K562 (cell line): ENCODE measurements at regions not wholly inside any gene's neighbourhood (a gene's known extent, or its start where the extent isn't known, plus 50 kb on each side); places are given as distances from the start of the nearest gene placed in this dataset.

Experiments used
- ATAC-seq: fragments of 200-7000 bp; cut with Tn5 transposase; 3 replicates; pipeline ENCODE4 v1.9.1; 2020; ENCODE audit warnings: moderate library complexity
- BruUV-seq: library from RNA; stranded (reverse); fragments of 400-500 nt; replicated peaks from 2 replicates; lab custom pipeline; 2021; lab: Mats Ljungman, UMichigan
- CTCF ChIA-PET: fragments of 300-600 bp; formaldehyde crosslinking; extraction: SDS; loops from one replicate; lab custom pipeline; 2021; ENCODE audit warnings: low intra/inter-chr PET ratio; lab: Yijun Ruan, JAX
- POLR2A ChIA-PET: fragments of 300-600, 350-650 bp; sonication (Branson Sonifier 250); formaldehyde crosslinking; extraction: SDS; loops from one replicate; lab custom pipeline; 2021; ENCODE audit warnings: antibody characterized with exemption, inconsistent platforms; lab: Yijun Ruan, JAX
- DNase-seq, 4 experiments: peaks; one replicate each; pipeline versions ENCODE4 v3.0.0 to v3.0.0-alpha.2; 2011 to 2018; ENCODE audit warnings: low spot score in 3 of 4, mixed read lengths in 3 of 4; ENCODE audit errors: extremely low read depth in 1 of 4
- FAIRE-seq: peaks from 2 replicates; lab custom pipeline; 2011; peaks lifted over from hg19 to GRCh38; lab: Jason Lieb, UNC
- H2AFZ ChIP-seq: 2 replicates; pipeline ENCODE4 v1.6.0; 2011; ENCODE audit warnings: low read depth, low read length, control low read depth, inconsistent platforms
- H3K27ac ChIP-seq: fragments of 200-600 bp; 3 replicates; pipeline ENCODE4 v1.8.0; 2011; ENCODE audit warnings: low read depth, mild to moderate bottlenecking, control low read depth, inconsistent platforms, low read length, moderate library complexity, mixed read lengths; ENCODE audit errors: extremely low read depth
- H3K27me3 ChIP-seq, 2 experiments: fragments of 300-600 bp in 1 of 2; 2 replicates in 1 of 2; 3 replicates in 1 of 2; pipeline versions ENCODE4 v1.6.0 to v1.8.0; 2011; ENCODE audit warnings: inconsistent platforms in 2 of 2, low read length in 2 of 2, mild to moderate bottlenecking in 1 of 2, mixed read lengths in 1 of 2, moderate library complexity in 1 of 2; ENCODE audit not compliant: control insufficient read depth in 2 of 2, insufficient read depth in 2 of 2
- H3K36me3 ChIP-seq: fragments of 300-600 bp; 3 replicates; pipeline ENCODE4 v1.8.0; 2011; ENCODE audit warnings: mild to moderate bottlenecking, low read length, inconsistent platforms; ENCODE audit not compliant: control insufficient read depth, insufficient read depth
- H3K4me1 ChIP-seq, 2 experiments: fragments of 200-600 bp in 1 of 2; replicated peaks in 1 of 2; 2 replicates in 1 of 2; 3 replicates in 1 of 2; pipeline versions ENCODE4 v1.5.1 to v1.8.0; 2011; ENCODE audit warnings: inconsistent platforms in 2 of 2, low read length in 2 of 2, mild to moderate bottlenecking in 1 of 2, mixed read lengths in 1 of 2, moderate library complexity in 1 of 2; ENCODE audit not compliant: control insufficient read depth in 2 of 2, insufficient read depth in 2 of 2
- H3K4me2 ChIP-seq: 2 replicates; pipeline ENCODE4 v1.6.1; 2011; ENCODE audit warnings: low read length, control low read depth, inconsistent platforms, mixed read lengths; ENCODE audit not compliant: insufficient read depth
- H3K4me3 ChIP-seq: fragments of 200-600 bp; sonication (generic), shearing (Covaris generic); 2 replicates; pipeline ENCODE4 v1.5.1; 2016; ENCODE audit warnings: control low read depth, inconsistent platforms
- H3K79me2 ChIP-seq: fragments of 200-600 bp; 3 replicates; pipeline ENCODE4 v1.8.0; 2011; ENCODE audit warnings: low read length, inconsistent platforms; ENCODE audit not compliant: control insufficient read depth, insufficient read depth
- H3K9ac ChIP-seq, 2 experiments: 2 replicates each; pipeline versions ENCODE4 v1.6.0 to v1.6.1; 2011; ENCODE audit warnings: low read depth in 2 of 2, low read length in 2 of 2, control low read depth in 1 of 2, inconsistent platforms in 1 of 2, mild to moderate bottlenecking in 1 of 2, mixed read lengths in 1 of 2; ENCODE audit not compliant: insufficient read depth in 1 of 2
- H3K9me1 ChIP-seq: one replicate; pipeline ENCODE4 v1.6.0; 2011; ENCODE audit warnings: inconsistent platforms, mild to moderate bottlenecking, low read length, moderate library complexity; ENCODE audit not compliant: control insufficient read depth, insufficient read depth
- H3K9me3 ChIP-seq: replicated peaks from 2 replicates; pipeline ENCODE4 v1.5.1; 2011; ENCODE audit warnings: low read depth, low read length, inconsistent platforms; ENCODE audit not compliant: control insufficient read depth, insufficient read depth
- H4K20me1 ChIP-seq: replicated peaks from 2 replicates; pipeline ENCODE4 v1.6.1; 2011; ENCODE audit warnings: low read length, inconsistent platforms, mixed read lengths; ENCODE audit not compliant: control insufficient read depth, insufficient read depth
- CREM ChIP-seq: IDR thresholded peaks from 2 replicates; pipeline ENCODE4 v1.6.1; 2014; ENCODE audit warnings: antibody characterized with exemption, low read depth
- FOXA3 ChIP-seq, 2 experiments: fragments of 450-650 bp in 1 of 2; sonication (generic) in 1 of 2; formaldehyde crosslinking; IDR thresholded peaks in 1 of 2; conservative IDR thresholded peaks in 1 of 2; 2 replicates each; pipeline versions ENCODE4 v1.4.0 to v1.8.0; 2020 to 2022; ENCODE audit warnings: mild to moderate bottlenecking in 2 of 2, missing genetic modification reagents in 1 of 2
- MAFG ChIP-seq: fragments of 450-650 bp; conservative IDR thresholded peaks from 2 replicates; pipeline ENCODE4 v1.6.1; 2016; ENCODE audit warnings: missing genetic modification characterization, missing compliant biosample characterization
- SAP30 ChIP-seq: fragments of 200-600 bp; sonication (generic); IDR thresholded peaks from 2 replicates; pipeline ENCODE4 v1.6.1; 2012; ENCODE audit warnings: borderline replicate concordance, low read depth, mild to moderate bottlenecking, moderate library complexity, low read length, control low read depth, inconsistent platforms; ENCODE audit not compliant: insufficient read depth, poor library complexity, severe bottlenecking
- SNAPC5 ChIP-seq: fragments of 250-450 bp; sonication (Bioruptor Pico); IDR thresholded peaks from 2 replicates; pipeline ENCODE4 v1.8.0; 2021; ENCODE audit warnings: moderate library complexity, mild to moderate bottlenecking, inconsistent platforms
- SOX6 ChIP-seq: fragments of 450-650 bp; IDR thresholded peaks from 2 replicates; pipeline ENCODE4 v1.6.1; 2014; ENCODE audit warnings: mild to moderate bottlenecking
- ZBTB8A ChIP-seq: fragments of 450-650 bp; IDR thresholded peaks from 2 replicates; pipeline ENCODE4 v1.6.1; 2018; ENCODE audit warnings: mild to moderate bottlenecking, moderate library complexity; ENCODE audit not compliant: partially characterized antibody
- ZNF140 ChIP-seq: fragments of 250-450 bp; sonication (Bioruptor Pico); IDR thresholded peaks from 2 replicates; pipeline ENCODE4 v1.8.0; 2021; ENCODE audit warnings: moderate library complexity, mild to moderate bottlenecking, inconsistent platforms
- ZNF143 ChIP-seq: sonication (generic); formaldehyde crosslinking; IDR thresholded peaks from 2 replicates; pipeline ENCODE4 v1.9.0; 2022; ENCODE audit warnings: mild to moderate bottlenecking, missing genetic modification reagents
- ZNF551 ChIP-seq: fragments of 250-450 bp; sonication (Bioruptor Pico); IDR thresholded peaks from 2 replicates; pipeline ENCODE4 v1.5.0; 2021; ENCODE audit warnings: mild to moderate bottlenecking, moderate library complexity
- ZNF830 ChIP-seq: fragments of 250-450 bp; sonication (Bioruptor Pico); IDR thresholded peaks from 2 replicates; pipeline ENCODE4 v1.5.0; 2021; ENCODE audit warnings: mild to moderate bottlenecking
- WGBS: fragments of 100-300 bp; shearing (Covaris generic); methylation state at CpG from one replicate; pipeline ENCODE4 v1.1.6; 2016; ENCODE audit warnings: low coverage, mixed read lengths; ENCODE audit not compliant: insufficient coverage; ENCODE audit errors: missing lambda C conversion rate; 5-methylcytosine and 5-hydroxymethylcytosine counted together
- in situ Hi-C: fragments of 300-500 bp; cut with MboI; formaldehyde crosslinking; loops from 4 replicates; pipeline ENCODE4 v1.15.0; 2018; ENCODE audit warnings: inconsistent platforms, mixed read lengths
- intact Hi-C: fragments of 100-400 bp; cut with micrococcal nuclease; formaldehyde crosslinking; loops from 2 replicates; pipeline ENCODE4 v1.14.2; 2022

DNA sequence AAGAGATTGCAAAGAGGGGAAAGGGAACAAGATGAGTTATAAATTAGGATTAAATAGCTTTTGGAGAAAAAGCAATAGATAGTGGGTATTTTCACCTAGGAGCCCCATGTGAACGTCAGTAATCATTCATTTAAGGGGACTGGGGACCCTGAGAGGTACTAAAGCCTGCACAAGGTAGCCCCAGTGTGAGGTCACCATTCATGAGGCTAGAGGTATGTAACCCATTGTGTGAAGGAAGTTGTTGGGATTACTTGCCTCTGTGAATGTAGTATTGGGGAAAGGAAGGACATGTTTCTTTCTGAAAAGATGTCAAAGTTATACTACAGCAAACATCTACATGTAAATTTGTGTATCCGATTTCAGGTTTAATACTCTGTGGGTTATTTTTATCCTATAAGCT lies 276.8 kb downstream of the TBX15 start:
- Histone ChIP-seq H3K9ac (no peak overlapping the region), H3K27ac (no peak overlapping the region), H3K27me3 (no peaks in the 10 kb centered on the region), H3K36me3 (no peaks in the 10 kb centered on the region), H3K4me3 (no peak overlapping the region), H3K9me3 (no peaks in the 10 kb centered on the region; the same call in 1 of the 2 replicates), H2AFZ (no peak overlapping the region), H3K4me1 (no peaks in the 10 kb centered on the region), H3K79me2 (no peaks in the 10 kb centered on the region), H4K20me1 (no peaks in the 10 kb centered on the region), H3K9me1 (no peaks in the 10 kb centered on the region), H3K4me2 (no peak overlapping the region)
- WGBS, result 0% methylated on average over 2 of the region's 2 CpGs
- in situ Hi-C loops, result no loop called here
- TF ChIP-seq ZNF830 (no peak), SAP30 (no peak), ZNF140 (CRISPR knock-in tag) (no peak), FOXA3 (CRISPR knock-in tag; conservative IDR thresholded peaks at IDR 0.05 in 1 of 2, IDR thresholded peaks at IDR 0.05 in 1 of 2) (no peak), ZNF551 (no peak), CREM (no peak), MAFG (no peak), ZBTB8A (no peak), SNAPC5 (CRISPR knock-in tag) (no peak), ZNF143 (CRISPR knock-in tag) (no peak), SOX6 (no peak)
- ChIA-PET CTCF (no interaction called here), POLR2A (no interaction called here)
- intact Hi-C loops, result no loop called here
- no TSS peak for BruUV-seq
- DNase-seq, result no peak
- ATAC-seq, result no peak
- no peak for FAIRE-seq
